GM18520 (cell line): ENCODE measurements at regions not wholly inside any gene's neighbourhood (a gene's known extent, or its start where the extent isn't known, plus 50 kb on each side); places are given as distances from the start of the nearest gene placed in this dataset.
"Not testable (repeated sequence)": the region's sequence is repeated elsewhere in the genome, so short reads cannot be mapped to it uniquely, and the experiment has no call there.

Source experiments
- ATAC-seq: cut with Tn5 transposase; IDR thresholded peaks from one replicate; pipeline ENCODE4 v1.9.1; 2021; ENCODE audit not compliant: unreplicated experiment

DNA sequence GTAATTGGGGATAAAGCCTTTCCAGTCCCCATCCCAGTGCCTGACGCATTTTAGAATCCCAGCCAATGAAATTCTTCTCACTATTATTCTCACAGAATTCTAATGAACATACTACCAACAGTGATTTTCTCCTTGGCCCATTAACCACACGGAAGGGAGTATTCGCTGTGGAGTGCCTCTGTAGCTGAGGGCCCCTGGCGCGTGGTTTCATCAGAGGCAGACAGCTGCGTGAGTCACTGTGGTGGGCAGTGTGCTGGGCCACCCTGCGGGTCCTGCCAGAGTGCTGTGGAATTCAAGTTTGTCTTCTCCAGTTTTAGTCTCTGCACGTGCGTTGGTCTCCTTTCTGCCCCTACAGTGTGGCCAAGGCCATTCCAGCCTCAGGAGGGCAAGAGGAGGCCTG, 335.4 kb upstream of the FAT1 start:
- ATAC-seq: no peak

DNA sequence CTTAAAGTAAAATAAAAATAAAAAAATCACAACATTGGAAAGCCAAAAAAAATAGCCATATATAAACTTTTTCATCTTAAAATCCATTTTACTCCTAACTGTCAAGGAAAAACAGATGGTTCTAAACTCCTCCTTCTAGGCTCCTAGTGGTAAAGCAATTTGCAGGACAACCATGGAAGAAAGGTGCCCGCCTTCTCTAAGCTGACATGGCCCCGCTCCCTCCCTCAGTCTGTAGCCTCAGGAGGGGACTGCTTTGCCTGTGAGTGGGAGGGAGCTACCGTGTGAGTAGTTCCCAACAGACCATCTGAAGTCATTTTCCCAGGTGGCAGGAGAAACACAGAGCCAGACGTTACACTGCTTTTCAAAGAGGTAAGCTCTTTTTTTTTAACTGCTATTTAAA, 336.2 kb upstream of the FAT1 start:
- no peak for ATAC-seq

DNA sequence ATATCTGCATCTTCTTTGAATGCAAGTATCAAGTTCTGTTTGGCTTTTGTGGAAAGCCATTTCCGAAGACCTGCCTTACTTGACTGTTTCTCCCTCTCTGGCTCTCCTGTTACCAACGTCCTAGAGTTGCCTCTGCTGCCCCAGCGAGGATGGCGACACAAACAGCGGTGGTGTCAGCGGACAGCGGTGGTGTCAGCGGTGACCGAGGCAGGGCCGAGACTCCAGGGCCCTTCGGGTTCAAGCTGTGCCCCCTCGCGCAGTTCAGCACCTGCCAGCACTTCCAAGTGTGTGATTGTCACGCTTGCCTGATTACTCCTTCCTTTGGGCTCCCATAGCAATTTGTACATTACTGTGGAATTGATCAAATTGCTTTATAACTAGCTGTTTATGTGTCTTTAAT, 336.9 kb upstream of the FAT1 start:
- ATAC-seq: no peak

DNA sequence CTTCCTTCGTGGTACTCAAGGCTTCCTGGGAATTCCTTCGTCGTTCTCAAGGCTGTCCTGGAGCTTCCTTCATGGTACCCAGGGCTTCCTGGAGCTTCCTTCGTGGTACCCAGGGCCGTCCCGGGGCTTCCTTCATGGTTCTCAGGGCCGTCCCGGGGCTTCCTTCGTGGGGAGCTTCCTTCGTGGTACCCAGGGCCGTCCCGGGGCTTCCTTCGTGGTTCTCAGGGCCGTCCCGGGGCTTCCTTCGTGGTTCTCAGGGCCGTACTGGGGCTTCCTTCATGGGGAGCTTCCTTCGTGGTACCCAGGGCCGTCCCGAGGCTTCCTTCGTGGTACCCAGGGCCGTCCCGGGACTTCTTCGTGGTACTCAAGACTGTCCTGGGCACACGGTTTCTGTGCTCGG, 339.6 kb upstream of the FAT1 start:
- no peak for ATAC-seq

DNA sequence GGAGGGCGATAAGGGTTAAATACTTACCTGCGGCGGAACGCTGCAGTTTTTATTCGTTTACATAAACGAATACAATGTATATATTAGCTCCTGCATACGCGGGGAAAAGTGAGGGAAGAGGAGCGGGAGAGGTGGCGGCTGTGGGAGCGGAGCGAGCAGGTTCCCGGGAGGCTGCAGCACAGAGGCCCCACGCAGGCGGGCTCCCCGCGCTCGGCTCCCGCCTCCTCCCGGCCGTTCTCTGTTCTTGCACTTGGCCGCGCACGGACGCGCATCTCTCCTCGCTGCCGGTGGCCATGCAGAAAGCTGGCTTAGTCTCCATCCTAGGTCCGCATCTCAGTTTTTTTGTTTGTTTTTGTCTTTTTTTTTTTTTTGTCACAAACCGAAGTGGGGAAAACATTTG, 340.4 kb upstream of the FAT1 start:
- ATAC-seq: no peak

DNA sequence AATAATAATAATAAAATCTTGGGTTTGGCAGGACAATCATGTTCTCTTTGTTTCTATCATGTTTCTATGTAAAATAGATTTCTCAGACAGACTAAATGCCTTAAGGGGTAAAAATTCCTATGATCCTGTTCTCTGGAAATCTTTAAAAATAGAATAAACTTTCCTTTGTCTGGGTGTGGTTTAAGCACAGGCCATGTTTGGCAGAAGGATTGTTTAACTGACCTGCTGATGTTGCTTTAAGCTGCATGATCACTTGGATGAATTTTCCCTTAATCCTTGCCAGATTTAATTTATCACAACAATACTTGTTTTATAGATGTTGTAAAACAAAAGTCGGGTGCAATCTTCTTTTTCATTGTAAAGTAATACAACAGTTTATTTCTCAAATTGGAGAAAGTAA, 341.7 kb upstream of the FAT1 start:
- no peak for ATAC-seq

DNA sequence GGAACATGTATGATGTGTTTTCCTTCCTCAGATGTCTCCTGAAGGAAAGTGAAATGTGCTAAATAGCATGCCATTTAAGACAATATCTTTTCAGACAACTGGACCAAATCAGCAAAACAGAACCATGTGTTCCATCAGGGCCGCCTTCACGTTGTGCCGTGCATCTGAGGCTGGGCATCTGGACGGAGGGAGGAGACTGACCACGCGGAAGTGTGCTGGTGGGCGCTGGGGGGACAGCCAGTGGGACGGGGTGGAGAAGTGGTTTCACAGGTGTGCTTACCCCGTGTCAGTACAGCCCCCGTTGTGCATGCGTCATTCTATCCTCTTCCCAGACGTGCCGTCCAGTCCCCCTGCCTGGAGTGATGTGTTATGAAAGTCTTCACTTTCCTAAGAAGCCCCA, 342.1 kb upstream of the FAT1 start:
- no peak for ATAC-seq

DNA sequence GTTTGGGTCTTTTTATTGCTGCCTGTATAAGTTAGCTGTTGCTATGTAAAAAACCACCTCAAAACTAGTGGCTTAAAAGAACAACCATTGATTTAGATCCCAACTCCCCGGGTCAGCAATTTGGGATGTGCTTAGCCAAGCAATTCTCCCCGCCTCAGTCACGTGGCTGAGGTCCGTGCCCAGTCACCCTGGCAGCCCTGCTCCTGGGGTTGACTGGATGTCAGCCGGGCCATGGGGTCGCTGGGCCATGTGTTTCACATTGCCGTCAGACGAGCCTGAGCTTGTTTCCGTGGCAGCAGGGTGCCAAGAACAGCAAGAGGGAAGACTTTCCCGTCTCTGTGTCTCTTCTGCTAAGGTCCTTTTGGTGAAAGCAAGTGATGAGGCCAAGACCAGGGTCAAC, 345.7 kb upstream of the FAT1 start:
- ATAC-seq: no peak

DNA sequence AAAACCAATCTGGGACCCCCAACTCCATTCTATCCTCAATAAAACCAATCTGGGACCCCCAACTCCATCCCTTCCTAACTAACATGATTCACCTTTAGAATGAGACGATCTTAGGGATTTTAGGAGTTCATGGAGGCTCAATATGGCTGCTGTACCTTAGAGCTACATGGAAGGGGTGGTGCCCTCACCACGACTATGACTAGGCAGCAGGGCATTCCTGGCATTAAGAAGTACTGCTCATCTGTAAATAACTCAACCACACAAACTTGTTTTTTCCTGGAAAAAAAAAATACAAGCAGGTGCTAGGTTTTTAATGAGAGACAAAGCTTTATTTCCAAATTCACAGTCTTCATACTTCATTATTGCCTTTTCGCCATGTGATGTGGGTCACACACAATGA, 346.5 kb upstream of the FAT1 start:
- no peak for ATAC-seq

DNA sequence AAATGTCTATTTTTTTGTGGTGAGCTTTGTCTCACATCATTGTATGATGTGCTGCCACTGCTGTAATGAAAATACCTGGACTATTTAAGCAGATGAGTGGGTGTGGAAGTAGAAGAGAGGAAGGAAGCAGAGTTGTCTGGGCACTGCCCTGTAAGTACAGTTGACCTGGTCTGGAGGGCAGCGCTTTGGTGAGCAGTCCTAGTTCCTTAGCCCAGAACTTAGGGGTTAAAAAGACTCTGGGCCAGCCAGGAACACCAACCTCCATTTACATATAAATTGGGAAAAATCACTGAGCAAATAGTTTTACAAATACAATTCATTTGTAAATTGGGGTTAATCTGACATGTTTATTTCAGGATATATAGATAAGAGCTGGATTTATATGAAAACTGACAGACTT, 347.1 kb upstream of the FAT1 start:
- no peak for ATAC-seq

DNA sequence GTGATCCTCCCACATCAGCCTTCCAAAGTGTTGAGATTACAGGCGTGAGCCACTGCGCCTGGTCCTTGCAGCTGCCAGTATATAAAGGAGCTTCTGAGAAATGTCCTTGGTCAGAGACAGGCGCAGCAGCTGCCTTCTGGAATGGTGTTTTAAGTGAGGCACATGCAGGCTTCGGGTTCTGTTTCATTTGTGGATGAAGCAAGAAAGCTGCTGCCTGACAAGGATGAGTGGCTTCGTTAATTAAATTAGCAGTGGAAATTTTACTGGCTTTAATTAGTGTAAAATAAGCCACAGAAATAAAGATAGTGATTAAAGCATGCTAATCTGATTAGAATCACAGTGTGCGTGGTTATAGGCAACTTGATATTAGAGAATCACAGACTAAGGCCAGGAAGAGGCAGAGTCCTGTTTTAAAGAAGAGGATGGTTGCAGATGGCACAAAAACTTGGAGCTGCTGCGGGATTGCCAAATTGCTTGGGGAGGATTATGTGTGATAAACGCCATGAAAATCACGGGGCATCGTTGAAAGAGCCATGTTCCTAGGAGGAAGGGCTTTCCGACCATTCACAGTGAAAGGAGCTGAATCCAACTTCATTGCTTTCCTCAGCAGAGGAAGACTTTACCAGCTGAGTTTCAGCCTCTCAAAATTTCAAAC, 348.4 kb upstream of the FAT1 start:
- ATAC-seq: no peak

DNA sequence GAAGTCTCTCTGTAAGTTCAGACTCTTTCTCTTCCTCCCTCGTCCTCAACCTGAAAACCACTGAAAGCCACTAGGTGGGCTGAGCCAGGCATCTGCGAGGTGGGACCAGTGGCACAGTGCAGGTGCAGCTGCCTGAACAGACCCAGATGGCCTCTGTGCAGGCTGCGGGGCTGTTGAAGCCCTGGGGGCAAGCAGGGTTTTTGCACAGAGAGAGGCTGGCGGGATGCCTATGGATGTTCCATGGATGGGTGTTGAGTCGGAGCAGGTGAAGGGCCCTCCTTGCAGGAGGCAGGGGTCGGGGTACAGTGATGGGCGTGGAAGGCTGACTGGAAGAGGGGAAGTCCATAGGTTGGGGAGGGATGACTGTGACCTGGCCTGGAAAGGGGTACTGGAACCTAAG, 350.2 kb upstream of the FAT1 start:
- no peak for ATAC-seq

DNA sequence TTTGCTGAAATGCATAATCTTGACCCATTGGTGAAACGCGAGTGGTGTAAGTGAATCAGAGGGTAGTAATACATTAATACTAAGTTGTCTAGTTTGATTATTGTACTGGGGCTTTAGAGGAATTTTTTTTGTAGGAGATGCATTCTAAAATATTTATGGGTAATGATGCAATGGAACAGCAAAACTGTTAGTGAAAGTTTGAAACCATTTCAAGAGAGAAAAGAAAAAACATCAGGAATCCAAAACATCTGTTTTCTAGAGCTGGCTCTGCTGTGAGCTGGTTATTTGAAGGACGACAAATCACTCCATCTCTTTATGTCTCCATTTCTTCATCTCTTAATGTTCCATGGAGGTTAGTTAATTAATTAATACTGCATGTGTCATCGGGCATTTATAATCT, 351.9 kb upstream of the FAT1 start:
- ATAC-seq: no peak

DNA sequence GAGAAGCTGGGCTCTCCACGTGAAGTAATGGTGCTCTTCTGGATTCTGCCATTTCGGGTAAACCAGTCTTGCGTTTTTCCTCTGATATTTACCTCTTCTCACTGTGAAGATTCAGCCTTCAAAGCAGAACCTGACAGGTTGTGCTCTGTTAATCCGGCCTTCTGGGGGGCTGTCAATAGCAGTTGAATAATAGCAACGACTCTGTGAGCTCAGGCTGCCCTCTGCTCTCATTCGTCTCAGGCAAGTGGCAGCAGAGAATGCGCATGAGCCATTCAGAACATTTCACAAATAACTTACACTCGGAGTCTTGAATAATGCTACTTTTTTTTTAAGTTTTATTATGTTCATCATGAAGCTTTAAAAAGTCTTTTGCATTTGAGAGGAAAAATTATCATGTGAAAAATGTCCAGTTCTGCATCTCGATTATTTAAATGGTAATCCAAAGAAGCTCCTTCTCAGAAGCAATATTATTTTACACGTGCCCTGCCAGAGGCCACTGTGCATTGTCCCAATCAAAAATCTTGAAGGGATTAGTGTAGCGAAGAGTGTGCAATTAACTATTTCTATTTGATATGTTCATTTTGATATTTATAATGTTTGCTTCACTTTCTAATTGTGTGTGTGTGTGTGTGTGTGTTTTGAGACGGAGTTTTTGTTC, 354.2 kb upstream of the FAT1 start:
- no peak for ATAC-seq

DNA sequence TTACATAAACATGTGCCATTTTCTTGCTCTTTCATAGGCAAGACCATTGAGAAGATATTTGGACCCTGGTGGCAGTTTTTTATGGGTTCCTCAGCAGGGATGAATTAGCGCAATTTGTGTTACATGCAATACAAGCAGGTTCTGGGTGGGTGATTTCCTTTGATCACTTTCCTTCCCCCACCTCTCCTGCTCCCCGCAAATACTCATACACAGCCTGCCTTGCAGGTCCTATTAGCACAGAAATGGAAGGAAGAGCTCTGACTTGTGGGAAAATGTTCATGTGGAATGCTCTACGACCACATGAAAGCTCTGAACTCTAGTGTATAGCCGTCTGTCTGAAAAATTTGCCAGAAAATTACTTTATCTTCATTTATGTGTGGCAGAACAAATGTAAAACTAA, 361.0 kb upstream of the FAT1 start:
- no peak for ATAC-seq

DNA sequence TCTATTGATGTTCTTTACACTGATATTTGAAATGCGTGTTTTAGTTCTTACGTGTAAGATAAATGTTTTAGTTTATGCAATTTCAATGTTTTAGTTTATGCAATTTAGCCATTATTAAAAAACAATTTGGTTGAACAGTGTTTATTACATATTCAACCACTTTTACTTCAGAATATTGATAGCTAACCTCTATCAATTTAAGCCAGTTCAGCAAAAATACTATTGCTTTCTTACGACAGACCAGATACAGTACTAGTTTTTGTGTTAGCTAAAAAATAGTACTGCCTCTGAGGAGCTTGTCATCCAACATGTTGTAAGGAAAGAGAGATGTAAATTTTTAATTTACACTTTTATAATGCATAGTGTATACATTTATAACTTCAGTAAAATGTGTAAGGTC, 361.7 kb upstream of the FAT1 start:
- ATAC-seq: no peak

DNA sequence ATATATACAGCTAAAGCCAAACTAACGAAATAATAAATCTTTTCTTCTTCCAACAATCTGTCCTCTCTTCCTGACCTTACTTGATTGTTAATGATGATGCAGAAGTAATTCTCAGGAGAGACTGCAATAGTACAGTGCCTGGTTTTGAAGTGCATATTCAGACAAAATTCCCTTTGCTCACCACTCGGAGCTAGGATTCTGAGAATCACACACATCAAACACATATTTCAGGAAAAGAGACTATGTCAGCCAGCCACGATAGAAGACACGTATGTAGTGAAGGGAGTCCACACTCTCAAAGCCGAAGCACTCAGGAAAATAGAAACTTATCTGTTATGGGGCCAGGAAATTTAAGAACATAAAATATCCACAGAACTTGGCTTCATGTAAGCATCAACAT, 362.5 kb upstream of the FAT1 start:
- no peak for ATAC-seq

DNA sequence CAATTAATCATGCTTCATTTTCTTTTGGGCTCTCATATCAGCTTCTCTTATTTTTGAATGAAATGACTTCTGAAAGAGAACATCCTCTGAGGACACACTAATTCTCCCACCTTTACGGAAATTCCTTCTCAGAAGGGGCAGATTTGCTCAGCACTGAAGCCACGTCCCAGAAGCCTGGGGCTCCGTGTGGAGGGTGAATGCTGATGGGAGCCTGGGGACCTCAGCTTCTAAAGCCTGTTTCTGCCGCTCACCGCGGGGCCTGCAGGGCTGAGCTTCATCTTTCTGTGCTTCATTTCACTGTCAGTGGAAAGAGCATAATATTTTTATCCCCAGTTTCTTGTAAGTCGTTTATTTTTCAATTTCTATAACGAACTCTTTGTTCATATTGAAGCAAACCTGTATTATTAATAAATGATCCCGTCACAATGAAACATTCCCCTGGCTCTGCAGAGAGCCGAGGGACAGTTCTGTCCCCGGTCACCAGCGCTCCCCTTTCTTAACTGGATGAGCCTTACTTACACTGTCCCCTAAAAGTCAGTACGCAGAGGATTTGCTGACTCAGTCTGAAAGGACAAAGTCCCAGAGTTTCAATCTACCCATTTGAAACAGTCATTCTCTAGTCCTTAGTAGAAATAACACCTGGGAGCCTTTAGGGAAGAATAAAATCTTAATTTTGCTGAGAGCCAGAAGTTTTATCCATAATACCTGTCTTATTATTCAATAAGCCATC, 364.6 kb upstream of the FAT1 start:
- no peak for ATAC-seq

DNA sequence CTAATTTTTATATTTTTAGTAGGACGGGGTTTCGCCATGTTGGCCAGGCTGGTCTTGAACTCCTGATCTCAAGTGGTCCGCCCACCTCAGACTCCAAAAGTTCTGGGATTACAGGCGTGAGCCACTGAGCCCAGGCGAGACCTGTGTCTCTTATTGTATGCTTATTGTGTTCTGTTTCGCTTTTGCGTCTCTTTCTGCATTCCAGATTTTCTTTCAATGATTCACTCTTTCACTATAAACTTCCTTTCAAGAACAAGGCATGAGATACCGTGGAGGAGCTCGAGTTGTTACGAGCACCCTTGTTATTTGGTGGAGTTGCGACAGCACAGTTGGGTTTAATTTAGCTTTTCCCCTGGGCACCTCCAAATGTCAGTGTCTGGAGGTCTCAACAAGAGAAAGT, 366.7 kb upstream of the FAT1 start:
- ATAC-seq: no peak

DNA sequence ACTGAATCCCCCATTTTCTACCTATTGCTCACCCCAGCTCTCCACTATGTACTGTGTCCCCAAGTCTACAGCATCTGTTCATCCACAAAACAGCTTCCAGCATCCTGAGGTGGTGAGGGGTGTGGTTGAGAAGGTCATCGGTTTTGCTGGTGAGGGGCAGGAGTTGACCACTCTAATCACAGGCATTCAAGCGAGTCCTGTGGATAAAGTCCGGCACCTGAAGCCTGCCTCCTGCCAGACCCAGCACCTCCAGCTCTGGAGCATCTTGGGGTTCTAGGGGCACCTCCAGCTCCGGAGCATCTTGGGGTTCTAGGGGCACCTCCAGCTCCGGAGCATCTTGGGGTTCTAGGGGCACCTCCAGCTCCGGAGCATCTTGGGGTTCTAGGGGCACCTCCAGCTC, 367.2 kb upstream of the FAT1 start:
- not testable (repeated sequence) for ATAC-seq

DNA sequence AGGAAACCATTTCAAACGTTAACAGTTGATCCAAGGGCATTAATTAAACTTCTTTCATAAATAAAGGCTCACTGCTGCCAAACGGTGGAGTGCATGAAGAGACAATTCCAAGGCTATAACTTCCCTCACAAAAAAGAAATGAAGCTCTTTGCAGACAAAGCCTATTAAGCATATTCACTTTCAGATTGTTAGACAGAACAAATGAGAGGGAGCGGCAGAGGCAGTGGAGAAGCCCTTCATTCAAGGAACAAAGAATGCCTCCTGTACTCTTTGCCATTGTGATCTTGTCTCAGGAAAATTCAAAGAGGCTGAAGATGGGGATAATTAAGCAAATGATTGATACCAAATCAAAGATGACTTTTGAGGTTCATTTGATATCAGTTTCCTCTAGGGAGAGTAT, 370.5 kb upstream of the FAT1 start:
- ATAC-seq: no peak

DNA sequence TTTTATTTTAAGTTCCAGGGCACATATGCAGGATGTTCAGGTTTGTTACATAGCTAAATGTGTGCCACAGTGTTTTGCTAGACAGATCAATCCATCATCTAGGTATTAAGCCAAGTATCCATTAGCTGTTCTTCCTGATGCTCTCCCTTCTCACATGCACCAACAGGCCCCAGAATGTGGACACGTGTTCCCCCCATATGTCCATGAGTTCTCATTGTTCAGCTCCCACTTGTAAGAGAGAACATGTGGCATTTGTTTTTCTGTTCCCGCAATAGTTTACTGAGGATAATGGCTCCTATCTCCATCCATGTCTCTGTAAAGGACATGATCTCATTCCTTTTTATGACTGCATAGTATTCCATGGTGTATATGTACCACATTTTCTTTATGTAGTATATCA, 374.8 kb upstream of the FAT1 start:
- ATAC-seq: no peak

DNA sequence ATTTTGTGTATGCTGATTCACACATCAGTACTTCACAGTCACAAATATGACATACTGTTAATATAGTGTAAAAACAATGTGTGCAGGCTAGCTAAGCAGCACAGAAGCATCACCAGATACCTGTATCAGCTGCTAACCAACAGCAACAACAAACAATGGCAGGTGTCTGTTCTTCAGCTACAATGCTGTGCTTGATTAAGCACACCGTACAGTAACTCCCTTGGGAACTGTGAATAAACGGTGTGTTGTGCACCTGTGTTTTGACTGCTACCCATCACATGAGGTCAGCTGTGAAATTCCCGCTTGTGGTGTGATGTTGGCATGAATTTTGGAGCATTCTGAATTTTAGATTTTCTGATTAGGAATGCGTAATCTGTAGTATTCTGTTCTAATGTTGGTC, 379.7 kb upstream of the FAT1 start:
- ATAC-seq: no peak
